GM19397 (cell line): ENCODE measurements at regions not wholly inside any gene's neighbourhood (a gene's known extent, or its start where the extent isn't known, plus 50 kb on each side); places are given as distances from the start of the nearest gene placed in this dataset.
"Not testable (repeated sequence)": the region's sequence is repeated elsewhere in the genome, so short reads cannot be mapped to it uniquely, and the experiment has no call there.

ENCODE experiments used
- ATAC-seq: cut with Tn5 transposase; IDR thresholded peaks from one replicate; pipeline ENCODE4 v1.9.1; 2021; ENCODE audit warnings: mild to moderate bottlenecking, moderate library complexity; ENCODE audit not compliant: unreplicated experiment

- ATAC-seq: not testable (repeated sequence)
Observed at GRCh38 chrY:23361897-23362296, 142.6 kb downstream of the DAZ2 start.

- not testable (repeated sequence) for ATAC-seq
Observed at GRCh38 chrY:23363239-23363997, 144.1 kb downstream of the DAZ2 start.

- not testable (repeated sequence) for ATAC-seq
Observed at GRCh38 chrY:23364174-23364573, 144.8 kb downstream of the DAZ2 start.

GRCh38 chrY:23397132-23397531 is 177.8 kb downstream of the DAZ2 start:
- not testable (repeated sequence) for ATAC-seq

GRCh38 chrY:23401280-23401679 is 181.9 kb downstream of the DAZ2 start:
- ATAC-seq: not testable (repeated sequence)

GRCh38 chrY:23401818-23402217 is 182.5 kb downstream of the DAZ2 start:
- ATAC-seq: not testable (repeated sequence)

GRCh38 chrY:23415955-23416354 is 196.6 kb downstream of the DAZ2 start:
- ATAC-seq: not testable (repeated sequence)

- ATAC-seq: not testable (repeated sequence)
Observed at GRCh38 chrY:23429264-23429663, 209.9 kb downstream of the DAZ2 start.

GRCh38 chrY:23444742-23445141 is 225.4 kb downstream of the DAZ2 start:
- peak; percentile 88 for ATAC-seq

GRCh38 chrY:23445225-23445624 is 225.9 kb downstream of the DAZ2 start:
- not testable (repeated sequence) for ATAC-seq

GRCh38 chrY:23455647-23456046 is 236.3 kb downstream of the DAZ2 start:
- ATAC-seq: not testable (repeated sequence)

GRCh38 chrY:23502883-23503282 is 283.6 kb downstream of the DAZ2 start:
- not testable (repeated sequence) for ATAC-seq
